Neural progenitor cell (in vitro differentiated cells): ENCODE measurements at regions not wholly inside any gene's neighbourhood (a gene's known extent, or its start where the extent isn't known, plus 50 kb on each side); places are given as distances from the start of the nearest gene placed in this dataset.

ENCODE experiments used
- DNase-seq: peaks from one replicate; pipeline ENCODE4 v3.0.0-alpha.2; 2016; ENCODE audit warnings: low spot score
- H2AFZ ChIP-seq: fragments of 200-600 bp; sonication (generic); replicated peaks from 2 replicates; pipeline ENCODE4 v1.6.1; 2016; ENCODE audit warnings: antibody characterized with exemption
- H3F3A ChIP-seq: fragments of 200-600 bp; sonication (generic); 2 replicates; pipeline ENCODE4 v1.6.1; 2016; ENCODE audit warnings: antibody characterized with exemption, low read depth
- H3K27ac ChIP-seq: fragments of 200-600 bp; sonication (generic); 2 replicates; pipeline ENCODE4 v1.5.1; 2016; ENCODE audit warnings: mild to moderate bottlenecking
- H3K27me3 ChIP-seq: fragments of 200-600 bp; sonication (generic); 2 replicates; pipeline ENCODE4 v1.6.1; 2016; ENCODE audit warnings: mild to moderate bottlenecking, moderate library complexity
- H3K36me3 ChIP-seq: fragments of 200-600 bp; sonication (generic); 2 replicates; pipeline ENCODE4 v1.5.1; 2016
- H3K4me1 ChIP-seq: fragments of 200-600 bp; sonication (generic); 2 replicates; pipeline ENCODE4 v1.6.1; 2016; ENCODE audit warnings: mixed run types
- H3K4me2 ChIP-seq: fragments of 200-600 bp; sonication (generic); 2 replicates; pipeline ENCODE4 v1.6.1; 2016
- H3K4me3 ChIP-seq: fragments of 200-600 bp; sonication (generic); 2 replicates; pipeline ENCODE4 v1.5.1; 2016
- H3K79me2 ChIP-seq: fragments of 200-600 bp; sonication (generic); 2 replicates; pipeline ENCODE4 v1.6.1; 2016; ENCODE audit warnings: low read depth
- H3K9ac ChIP-seq: fragments of 200-600 bp; sonication (generic); 2 replicates; pipeline ENCODE4 v1.6.1; 2016
- H3K9me3 ChIP-seq: fragments of 200-600 bp; sonication (generic); 2 replicates; pipeline ENCODE4 v1.5.1; 2016; ENCODE audit warnings: low read depth
- H4K20me1 ChIP-seq: fragments of 200-600 bp; sonication (generic); 2 replicates; pipeline ENCODE4 v1.6.1; 2016; ENCODE audit warnings: low read depth
- H3K27ac Mint-ChIP-seq: 3 replicates; pipeline ENCODE4 v1.8.0; 2021; ENCODE audit warnings: mixed read lengths
- H3K27me3 Mint-ChIP-seq: 2 replicates; pipeline ENCODE4 v1.8.0; 2022; ENCODE audit warnings: low read depth, mild to moderate bottlenecking, inconsistent platforms, moderate library complexity, mixed read lengths; ENCODE audit not compliant: insufficient read depth
- H3K36me3 Mint-ChIP-seq: 3 replicates; pipeline ENCODE4 v1.8.0; 2021; ENCODE audit warnings: mixed read lengths
- H3K4me1 Mint-ChIP-seq: 3 replicates; pipeline ENCODE4 v1.8.0; 2021; ENCODE audit warnings: mixed read lengths
- H3K4me3 Mint-ChIP-seq: 3 replicates; pipeline ENCODE4 v1.8.0; 2021; ENCODE audit warnings: mild to moderate bottlenecking, moderate library complexity, mixed read lengths
- H3K9me3 Mint-ChIP-seq: 3 replicates; pipeline ENCODE4 v1.8.0; 2020; ENCODE audit warnings: mixed read lengths
- CTCF ChIP-seq: fragments of 200-600 bp; sonication (generic); IDR thresholded peaks from 2 replicates; pipeline ENCODE4 v1.5.1; 2017; ENCODE audit warnings: antibody characterized with exemption, mild to moderate bottlenecking
- EZH2 ChIP-seq: fragments of 200-600 bp; sonication (generic); IDR thresholded peaks from 2 replicates; pipeline ENCODE4 v1.6.1; 2017; ENCODE audit warnings: antibody characterized with exemption, mild to moderate bottlenecking, moderate library complexity
- EZH2phosphoT487 ChIP-seq: fragments of 200-600 bp; sonication (generic); IDR thresholded peaks from 2 replicates; pipeline ENCODE4 v1.6.1; 2017; ENCODE audit warnings: antibody characterized with exemption

DNA sequence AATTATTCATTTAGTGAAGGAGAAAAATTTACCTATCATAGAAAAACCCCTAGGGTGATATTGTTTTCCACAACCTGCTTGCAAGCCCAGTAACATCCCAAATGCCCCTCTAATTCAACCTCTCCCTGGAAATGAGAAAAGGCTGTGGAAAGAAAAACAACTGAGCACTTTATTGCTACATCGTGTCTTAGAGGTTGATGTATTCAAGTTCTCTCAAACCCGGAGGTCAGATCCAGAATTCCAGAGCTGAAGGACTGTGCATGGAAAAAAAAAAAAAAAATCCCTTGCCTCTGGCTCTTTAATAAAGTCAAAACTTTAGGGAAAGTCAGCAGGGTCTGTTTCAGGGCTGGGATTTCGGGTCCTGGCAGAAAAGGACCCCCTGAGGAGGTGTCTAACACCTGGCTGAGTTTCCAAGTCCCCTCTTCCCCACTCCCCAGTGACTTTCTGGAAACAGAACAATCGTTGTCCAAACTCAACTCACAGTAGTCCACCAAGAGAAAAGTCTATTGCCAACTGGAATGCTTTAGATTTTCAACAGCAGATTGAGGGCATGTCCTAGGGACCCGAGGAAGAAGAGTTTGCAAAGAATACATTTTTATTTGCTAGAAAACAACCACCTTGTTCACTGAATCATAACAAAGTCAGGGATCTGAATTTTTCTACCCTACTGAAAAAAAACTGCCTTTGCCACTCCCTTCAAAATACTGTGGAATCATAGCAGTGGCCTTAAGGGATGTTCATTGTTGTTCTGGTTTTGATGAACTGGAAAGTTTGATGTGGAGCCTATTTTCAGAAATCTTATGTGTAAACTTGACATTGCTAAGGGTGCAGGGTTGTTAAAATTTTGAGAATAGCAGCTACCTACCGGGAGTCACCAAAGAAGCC, 207.5 kb upstream of the ADAMTS9 start:
- Mint-ChIP-seq H3K27ac (no peak overlapping the region), H3K4me1 (peaks cover 13% of the 10 kb centered on the region)
- no peaks in the 10 kb centered on the region for H3K9me3 ChIP-seq

DNA sequence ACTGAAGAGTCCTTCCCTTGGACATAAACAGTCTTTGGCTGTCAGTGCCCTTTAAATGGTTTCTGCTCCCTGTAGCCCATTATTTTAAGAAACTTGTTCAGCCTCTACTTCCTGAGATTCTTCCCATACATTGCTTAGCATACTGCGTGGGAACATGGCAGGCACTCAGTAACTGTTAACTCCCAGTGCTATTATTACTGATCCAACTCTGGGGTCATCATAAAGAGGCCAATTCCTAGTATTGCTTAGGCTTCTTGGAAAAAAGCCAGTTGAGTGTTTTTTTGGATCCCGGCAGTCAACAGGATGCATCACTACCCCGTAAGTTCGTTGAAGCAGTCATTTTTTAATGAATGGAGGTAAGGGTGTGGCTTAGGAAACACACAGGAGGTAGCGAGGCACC, 206.2 kb upstream of the ADAMTS9 start:
- no peak overlapping the region for H3K27ac ChIP-seq

More for the DNA sequence above, 207.5 kb upstream of the ADAMTS9 start:
- Histone ChIP-seq H3K27ac (no peak overlapping the region), H3K79me2 (no peaks in the 10 kb centered on the region), H3K4me3 (no peak overlapping the region), H3K9ac (no peak overlapping the region), H3K36me3 (no peaks in the 10 kb centered on the region), H3K4me2 (peak overlapping the region; percentile 11), H3K4me1 (peaks cover 10% of the 10 kb centered on the region), H3F3A (no peaks in the 10 kb centered on the region), H3K27me3 (no peaks in the 10 kb centered on the region), H2AFZ (no peak overlapping the region), H4K20me1 (no peaks in the 10 kb centered on the region)
- no peak overlapping the region for H3K4me3 Mint-ChIP-seq
- no peak for DNase-seq
- TF ChIP-seq EZH2phosphoT487 (no peak), EZH2 (no peak), CTCF (no peak)
- no peaks in the 10 kb centered on the region for H3K36me3 Mint-ChIP-seq
- peaks cover 2% of the 10 kb centered on the region for H3K27me3 Mint-ChIP-seq
- H3K9me3 Mint-ChIP-seq = no peaks in the 10 kb centered on the region

DNA sequence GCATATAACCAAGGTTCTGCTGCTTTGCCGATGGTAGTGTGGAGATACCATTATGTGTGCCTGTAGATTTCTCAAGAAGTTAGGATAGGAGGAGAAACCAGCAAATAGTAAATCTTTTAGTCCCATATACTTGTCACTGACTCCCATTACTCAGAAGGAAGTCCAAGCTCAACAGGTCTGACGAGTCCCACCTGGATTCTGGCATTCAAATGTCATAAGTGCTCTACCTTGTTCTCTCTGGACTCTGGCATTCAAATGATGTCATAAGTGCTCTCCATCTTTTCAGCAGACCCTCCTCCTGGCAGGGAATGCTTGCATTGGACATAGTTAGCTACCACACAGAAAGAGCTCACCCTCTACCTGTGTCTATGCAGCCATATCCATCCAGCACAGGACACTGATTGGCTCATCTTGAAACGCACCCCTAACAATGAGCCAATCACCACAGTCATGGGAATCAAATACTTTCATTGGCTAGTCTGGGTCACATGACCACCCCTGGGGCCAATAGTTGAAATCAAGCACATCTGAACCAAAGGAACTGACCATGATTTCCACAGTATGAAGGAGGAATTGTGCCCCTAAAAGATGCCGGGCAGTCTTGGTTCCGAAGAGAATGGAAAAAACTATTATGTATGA, 205.0 kb upstream of the ADAMTS9 start:
- H3K9me3 ChIP-seq = no peaks in the 10 kb centered on the region
- H3K36me3 Mint-ChIP-seq = no peaks in the 10 kb centered on the region
- H3K9me3 Mint-ChIP-seq = no peaks in the 10 kb centered on the region
- H2AFZ ChIP-seq = no peak overlapping the region
- H3K4me3 Mint-ChIP-seq = no peak overlapping the region
- H3K36me3 ChIP-seq = no peaks in the 10 kb centered on the region
- no peak overlapping the region for H3K4me2 ChIP-seq
- H3K4me1 Mint-ChIP-seq = peaks cover 17% of the 10 kb centered on the region
- peaks cover 10% of the 10 kb centered on the region for H3K4me1 ChIP-seq
- TF ChIP-seq EZH2 (no peak), CTCF (no peak), EZH2phosphoT487 (no peak)
- peaks cover 2% of the 10 kb centered on the region for H3K27me3 Mint-ChIP-seq
- H3K4me3 ChIP-seq = no peak overlapping the region
- H4K20me1 ChIP-seq = no peaks in the 10 kb centered on the region
- H3F3A ChIP-seq = no peaks in the 10 kb centered on the region
- no peaks in the 10 kb centered on the region for H3K27me3 ChIP-seq
- H3K27ac Mint-ChIP-seq = no peak overlapping the region
- H3K9ac ChIP-seq = no peak overlapping the region
- DNase-seq = no peak
- no peak overlapping the region for H3K27ac ChIP-seq
- H3K79me2 ChIP-seq = no peaks in the 10 kb centered on the region

More for the DNA sequence above, 206.2 kb upstream of the ADAMTS9 start:
- Mint-ChIP-seq H3K4me3 (no peak overlapping the region), H3K27ac (no peak overlapping the region), H3K36me3 (no peaks in the 10 kb centered on the region), H3K4me1 (peaks cover 17% of the 10 kb centered on the region), H3K27me3 (peaks cover 2% of the 10 kb centered on the region), H3K9me3 (no peaks in the 10 kb centered on the region)
- H3K4me1 ChIP-seq = peaks cover 10% of the 10 kb centered on the region
- no peaks in the 10 kb centered on the region for H4K20me1 ChIP-seq
- no peaks in the 10 kb centered on the region for H3K36me3 ChIP-seq
- H3K79me2 ChIP-seq = no peaks in the 10 kb centered on the region
- H3F3A ChIP-seq = no peaks in the 10 kb centered on the region
- no peak for TF ChIP-seq EZH2
- H3K4me3 ChIP-seq = no peak overlapping the region
- no peak for DNase-seq
- no peaks in the 10 kb centered on the region for H3K27me3 ChIP-seq
- H3K4me2 ChIP-seq = no peak overlapping the region
- no peak overlapping the region for H3K9ac ChIP-seq
- H3K9me3 ChIP-seq = no peaks in the 10 kb centered on the region
- H2AFZ ChIP-seq = no peak overlapping the region

DNA sequence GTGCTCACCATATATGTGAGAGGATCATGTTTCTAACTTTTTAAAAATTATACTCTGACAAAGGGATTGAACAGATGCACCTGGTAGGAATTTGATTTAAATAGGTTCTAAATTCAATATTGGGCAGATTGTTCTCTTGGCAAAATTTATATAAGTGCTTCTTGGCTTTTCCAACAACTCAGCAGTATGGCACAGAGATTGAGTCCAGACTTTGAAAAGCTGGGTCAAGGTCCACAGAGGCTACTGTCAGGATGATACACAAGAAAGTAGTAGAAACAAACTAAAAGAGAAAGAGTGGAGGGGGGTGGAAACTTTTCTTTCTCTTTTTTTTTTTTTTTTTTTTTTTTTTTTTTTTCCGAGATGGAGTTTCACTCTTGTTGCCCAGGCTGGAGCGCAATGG, 203.2 kb upstream of the ADAMTS9 start:
- no peaks in the 10 kb centered on the region for H3K9me3 ChIP-seq

More for the DNA sequence above, 203.2 kb upstream of the ADAMTS9 start:
- no peak overlapping the region for H3K4me3 ChIP-seq
- Mint-ChIP-seq H3K36me3 (peaks cover 6% of the 10 kb centered on the region), H3K27ac (no peak overlapping the region), H3K4me1 (peaks cover 17% of the 10 kb centered on the region), H3K4me3 (no peak overlapping the region), H3K9me3 (peaks cover 4% of the 10 kb centered on the region), H3K27me3 (peaks cover 2% of the 10 kb centered on the region)
- no peaks in the 10 kb centered on the region for H3F3A ChIP-seq
- peaks cover 10% of the 10 kb centered on the region for H3K4me1 ChIP-seq
- no peak overlapping the region for H2AFZ ChIP-seq
- no peak overlapping the region for H3K27ac ChIP-seq
- no peaks in the 10 kb centered on the region for H3K79me2 ChIP-seq
- DNase-seq = no peak
- H3K27me3 ChIP-seq = no peaks in the 10 kb centered on the region
- H4K20me1 ChIP-seq = no peaks in the 10 kb centered on the region
- no peaks in the 10 kb centered on the region for H3K36me3 ChIP-seq
- H3K4me2 ChIP-seq = no peak overlapping the region
- TF ChIP-seq CTCF (no peak), EZH2phosphoT487 (no peak), EZH2 (no peak)
- H3K9ac ChIP-seq = no peak overlapping the region
